GM12891 (cell line): ENCODE measurements at regions not wholly inside any gene's neighbourhood (a gene's known extent, or its start where the extent isn't known, plus 50 kb on each side); places are given as distances from the start of the nearest gene placed in this dataset.

Experiments used
- PAX5 ChIP-seq: IDR thresholded peaks from 2 replicates; pipeline ENCODE4 v1.6.1; 2011; ENCODE audit warnings: low read length, moderate library complexity, mild to moderate bottlenecking; ENCODE audit not compliant: insufficient read depth, severe bottlenecking
- POLR2A ChIP-seq: IDR thresholded peaks from 2 replicates; pipeline ENCODE4 v1.6.1; 2011; ENCODE audit warnings: low read depth, low read length, control low read depth
- POLR2AphosphoS5 ChIP-seq: IDR thresholded peaks from 2 replicates; pipeline ENCODE4 v1.6.1; 2011; ENCODE audit warnings: low read depth, low read length, control low read depth

DNA sequence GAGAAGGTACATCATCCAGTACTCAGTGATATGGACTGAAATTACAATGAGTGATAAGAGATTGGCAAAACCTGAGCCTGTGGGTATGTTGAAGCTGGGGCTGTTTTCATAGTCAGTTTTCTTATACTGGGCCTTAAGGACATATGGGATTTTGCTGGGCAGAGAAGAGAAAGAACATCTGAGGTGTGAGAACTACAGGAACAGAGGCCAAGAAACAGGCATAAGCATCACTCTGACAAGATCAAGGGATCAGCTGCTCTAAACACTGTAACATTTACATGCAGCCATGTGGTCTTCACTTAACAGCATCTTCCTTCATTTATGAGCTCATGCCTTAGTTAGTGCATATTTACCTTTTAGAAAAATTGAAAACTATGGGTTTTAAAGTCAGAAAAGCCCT, 220.0 kb downstream of the TRIM36 start:
- TF ChIP-seq POLR2A = no peak
- TF ChIP-seq PAX5 = no peak
- TF ChIP-seq POLR2AphosphoS5 = no peak
